Breast epithelium (tissue), 4 donors: ENCODE measurements at regions not wholly inside any gene's neighbourhood (a gene's known extent, or its start where the extent isn't known, plus 50 kb on each side); places are given as distances from the start of the nearest gene placed in this dataset.

Experiments
- DNase-seq, 2 donors: peaks; one replicate each; pipeline ENCODE4 v3.0.0-alpha.2; 2019; ENCODE audit warnings: low spot score in 2 of 2
- H3K27ac ChIP-seq, 2 donors: fragments of 200-600 bp; sonication (generic) in 1 of 2; one replicate each; pipeline ENCODE4 v1.5.1; 2016 to 2019; ENCODE audit warnings: mild to moderate bottlenecking in 1 of 2
- H3K27me3 ChIP-seq, 2 donors: fragments of 200-600 bp; sonication (generic) in 1 of 2; one replicate each; pipeline versions ENCODE4 v1.5.1 to v1.6.0; 2017 to 2019; ENCODE audit warnings: control low read depth in 1 of 2, mild to moderate bottlenecking in 1 of 2
- H3K36me3 ChIP-seq: fragments of 200-600 bp; one replicate; pipeline ENCODE4 v1.5.1; 2019
- H3K4me1 ChIP-seq, 2 donors: fragments of 200-600 bp; sonication (generic); one replicate each; pipeline ENCODE4 v1.5.1; 2016 to 2019; ENCODE audit warnings: control low read depth in 1 of 2
- H3K4me3 ChIP-seq, 3 donors: fragments of 200-600 bp; sonication (generic); 1 replicate in 2 of 3; 2 replicates in 1 of 3; pipeline ENCODE4 v1.5.1; 2016 to 2019; ENCODE audit warnings: mild to moderate bottlenecking in 3 of 3, moderate library complexity in 2 of 3
- H3K9me3 ChIP-seq, 2 donors: fragments of 200-600 bp; sonication (generic) in 1 of 2; one replicate each; pipeline ENCODE4 v1.5.1; 2016 to 2019; ENCODE audit warnings: control low read depth in 1 of 2
- CTCF ChIP-seq, 3 donors: fragments of 450-650 bp; IDR thresholded peaks; one replicate each; pipeline ENCODE4 v1.5.1; 2016 to 2017; ENCODE audit warnings: antibody characterized with exemption in 3 of 3, mild to moderate bottlenecking in 3 of 3, moderate library complexity in 3 of 3
- POLR2A ChIP-seq: fragments of 450-650 bp; IDR thresholded peaks from one replicate; pipeline ENCODE4 v1.6.1; 2016; ENCODE audit warnings: antibody characterized with exemption, mild to moderate bottlenecking, moderate library complexity
- POLR2AphosphoS5 ChIP-seq, 3 donors: sonication (generic); formaldehyde crosslinking; IDR thresholded peaks; one replicate each; pipeline ENCODE4 v1.6.1; 2017; ENCODE audit warnings: antibody characterized with exemption in 3 of 3
- intact Hi-C: fragments of 100-400 bp; cut with DNase I; formaldehyde crosslinking; loops from one replicate; pipeline ENCODE4 v1.15.1; 2023; ENCODE audit warnings: low total_unique reads

DNA sequence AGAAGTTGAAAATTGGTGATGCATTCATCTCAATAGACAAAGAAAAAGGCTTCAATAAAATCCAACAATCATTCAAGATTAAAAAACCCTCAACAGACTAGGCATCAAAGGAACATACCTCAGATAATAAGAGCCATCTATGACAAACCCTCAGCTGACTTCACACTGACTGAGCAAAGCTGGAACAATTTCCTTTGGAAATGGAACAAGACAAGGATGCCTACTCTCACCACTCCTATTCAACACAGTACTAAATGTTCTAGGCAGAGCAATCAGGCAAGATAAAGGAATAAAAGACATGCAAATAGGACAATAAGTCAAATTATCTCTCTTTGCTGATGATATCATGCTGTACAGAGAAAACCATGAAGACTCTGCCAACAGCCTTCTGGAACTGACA lies 1188.1 kb downstream of the DTWD2 start:
- Histone ChIP-seq H3K4me1 (no peaks in the 10 kb centered on the region), H3K4me3 (no peak overlapping the region), H3K27ac (no peak overlapping the region), H3K9me3 (no peaks in the 10 kb centered on the region), H3K36me3 (no peaks in the 10 kb centered on the region), H3K27me3 (no peaks in the 10 kb centered on the region)
- intact Hi-C loops = no loop called here
- DNase-seq = no peak
- no peak for TF ChIP-seq CTCF (IDR thresholded peaks at IDR 0.05)
- no peak for TF ChIP-seq POLR2A
- no peak for TF ChIP-seq POLR2AphosphoS5 (IDR thresholded peaks at IDR 0.05)

DNA sequence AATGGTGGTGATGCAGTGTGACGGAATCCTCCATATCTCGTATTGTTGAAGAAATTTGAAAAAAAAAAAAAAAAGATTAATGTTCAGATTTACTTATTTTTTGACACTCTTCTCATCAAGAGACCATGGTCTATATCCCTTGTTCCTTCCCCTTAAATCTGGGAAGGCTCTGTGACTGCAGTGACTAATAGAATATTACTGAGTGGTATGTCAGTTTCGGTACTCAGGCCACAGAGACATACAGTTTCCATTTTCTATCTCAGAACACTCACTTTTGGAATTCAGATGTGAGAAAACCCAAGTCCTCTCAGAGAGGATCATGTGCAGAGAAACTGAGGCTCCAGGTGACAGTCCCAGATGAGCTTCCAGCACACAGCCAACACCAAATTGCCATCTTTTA lies 1193.5 kb downstream of the DTWD2 start:
- TF ChIP-seq POLR2A (no peak), POLR2AphosphoS5 (IDR thresholded peaks at IDR 0.05) (no peak), CTCF (IDR thresholded peaks at IDR 0.05) (no peak)
- Histone ChIP-seq H3K36me3 (no peaks in the 10 kb centered on the region), H3K27ac (no peak overlapping the region), H3K9me3 (no peaks in the 10 kb centered on the region), H3K4me3 (no peak overlapping the region), H3K27me3 (no peaks in the 10 kb centered on the region), H3K4me1 (no peaks in the 10 kb centered on the region)
- DNase-seq = no peak
- intact Hi-C loops = no loop called here

DNA sequence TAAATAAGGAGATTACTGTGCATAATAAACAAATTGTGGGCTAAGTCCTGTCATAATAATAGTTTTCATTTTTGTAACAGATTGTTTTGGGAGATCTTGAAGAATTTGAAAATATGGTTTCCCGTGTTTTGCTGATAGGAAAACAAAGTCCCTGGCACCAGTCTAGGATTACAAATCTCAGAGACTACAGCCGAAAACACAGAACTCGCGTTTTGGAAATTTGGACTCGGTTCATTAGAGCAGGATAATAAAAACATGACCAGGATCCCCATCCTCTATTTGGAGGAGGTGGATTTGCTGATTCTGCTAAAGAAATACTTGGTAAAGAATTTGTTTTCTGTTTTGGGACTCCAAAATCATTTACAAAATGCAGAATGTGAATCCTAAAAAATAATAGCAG lies 1194.4 kb downstream of the DTWD2 start:
- Histone ChIP-seq H3K9me3 (no peaks in the 10 kb centered on the region), H3K4me1 (no peaks in the 10 kb centered on the region), H3K4me3 (no peak overlapping the region), H3K36me3 (no peaks in the 10 kb centered on the region), H3K27ac (no peak overlapping the region), H3K27me3 (no peaks in the 10 kb centered on the region)
- no peak for DNase-seq
- intact Hi-C loops = no loop called here
- TF ChIP-seq CTCF (IDR thresholded peaks at IDR 0.05) (no peak), POLR2AphosphoS5 (IDR thresholded peaks at IDR 0.05) (no peak), POLR2A (no peak)

DNA sequence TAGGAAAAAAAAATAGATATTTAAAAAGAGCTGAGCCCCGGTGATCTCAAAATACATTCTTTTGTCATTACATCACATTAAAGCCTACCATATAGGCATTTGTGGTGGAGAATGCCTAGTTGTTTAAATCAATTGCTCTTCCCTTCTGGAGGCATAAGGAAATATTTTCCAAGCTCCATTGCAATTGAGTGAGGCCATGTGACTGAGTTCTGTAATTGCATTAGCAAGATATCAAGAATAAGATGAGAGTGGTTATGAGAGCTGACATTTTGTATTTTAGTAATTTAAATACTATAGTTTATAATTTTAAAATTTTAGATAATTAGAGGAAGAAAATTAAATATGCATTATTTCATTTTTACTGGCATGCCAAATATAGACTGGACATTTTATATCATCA lies 1195.9 kb downstream of the DTWD2 start:
- Histone ChIP-seq H3K4me1 (no peaks in the 10 kb centered on the region), H3K27ac (no peak overlapping the region), H3K27me3 (no peaks in the 10 kb centered on the region), H3K36me3 (no peaks in the 10 kb centered on the region), H3K9me3 (no peaks in the 10 kb centered on the region), H3K4me3 (no peak overlapping the region)
- intact Hi-C loops = no loop called here
- no peak for DNase-seq
- TF ChIP-seq POLR2A = no peak
- no peak for TF ChIP-seq CTCF (IDR thresholded peaks at IDR 0.05)
- no peak for TF ChIP-seq POLR2AphosphoS5 (IDR thresholded peaks at IDR 0.05)

DNA sequence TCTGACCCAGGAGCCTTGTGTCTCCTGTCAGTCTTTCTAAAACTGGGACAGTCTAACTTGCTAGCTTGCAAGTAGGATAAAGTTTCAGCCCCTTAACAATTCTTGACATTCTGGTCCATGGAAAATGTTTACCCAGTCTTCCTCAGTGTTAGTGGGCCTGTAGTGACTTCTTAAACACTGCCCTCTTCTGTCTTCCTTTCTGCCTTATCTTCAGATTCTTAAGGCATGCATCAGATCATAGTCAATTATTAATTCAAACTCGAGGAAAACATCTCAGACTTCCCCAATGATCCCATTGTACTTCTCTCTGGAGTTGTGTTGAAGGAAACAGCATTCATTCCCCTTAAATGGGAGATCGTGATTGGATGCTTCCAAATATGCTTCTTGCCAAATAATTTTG lies 1199.8 kb downstream of the DTWD2 start:
- Histone ChIP-seq H3K36me3 (no peaks in the 10 kb centered on the region), H3K27me3 (no peaks in the 10 kb centered on the region), H3K4me1 (no peaks in the 10 kb centered on the region), H3K4me3 (no peak overlapping the region), H3K9me3 (no peaks in the 10 kb centered on the region), H3K27ac (no peak overlapping the region)
- intact Hi-C loops = no loop called here
- DNase-seq = no peak
- TF ChIP-seq POLR2AphosphoS5 (IDR thresholded peaks at IDR 0.05) = no peak
- no peak for TF ChIP-seq CTCF (IDR thresholded peaks at IDR 0.05)
- TF ChIP-seq POLR2A = no peak
